ENCODE measurements at regions not wholly inside any gene's neighbourhood (a gene's known extent, or its start where the extent isn't known, plus 50 kb on each side); places are given as distances from the start of the nearest gene placed in this dataset.

- no peak overlapping the region for H2AFZ ChIP-seq (ENCODE audit: low read length)
- no peaks in the 10 kb centered on the region for H3K9me3 ChIP-seq (replicated peaks; ENCODE audit: insufficient read depth, low read length)
- H4K20me1 ChIP-seq (ENCODE audit: insufficient read depth, low read length) = no peaks in the 10 kb centered on the region
- no peak for TF ChIP-seq EZH2 (optimal IDR thresholded peaks at IDR 0.05; ENCODE audit: low read depth, low read length)
- no peak for TF ChIP-seq EZH2phosphoT487 (IDR thresholded peaks at IDR 0.05; ENCODE audit: low read length)
- TF ChIP-seq CTCF (IDR thresholded peaks at IDR 0.05; ENCODE audit: low read length) = no peak
- no peak overlapping the region for H3K4me2 ChIP-seq (ENCODE audit: low read depth, low read length)
- H3K79me2 ChIP-seq (ENCODE audit: low read length) = no peaks in the 10 kb centered on the region
- H3K9me2 ChIP-seq (replicated peaks; ENCODE audit: insufficient read depth, low read length) = no peaks in the 10 kb centered on the region
- no peak overlapping the region for H3K9ac ChIP-seq (ENCODE audit: low read length)
- H3K4me1 ChIP-seq (ENCODE audit: low read length) = no peaks in the 10 kb centered on the region
- no peak overlapping the region for H3K4me3 ChIP-seq (ENCODE audit: low read length)
- no peaks in the 10 kb centered on the region for H3K36me3 ChIP-seq (replicated peaks; ENCODE audit: insufficient read depth, low read length)
- no peaks in the 10 kb centered on the region for H3F3A ChIP-seq (ENCODE audit: insufficient read depth, low read length)
- no peak for DNase-seq
- H3K27me3 ChIP-seq (replicated peaks; ENCODE audit: insufficient read depth, low read length) = no peaks in the 10 kb centered on the region
- H3K27ac ChIP-seq (ENCODE audit: low read length) = no peak overlapping the region
Measured at GRCh38 chrX:16386126-16386525, 218.8 kb downstream of the MAGEB17 start.

GRCh38 chrX:16392597-16392996 is 225.3 kb downstream of the MAGEB17 start:
- no peak overlapping the region for H3K27ac ChIP-seq (ENCODE audit: low read length)
- no peaks in the 10 kb centered on the region for H3K79me2 ChIP-seq (ENCODE audit: low read length)
- H3K4me1 ChIP-seq (ENCODE audit: low read length) = no peaks in the 10 kb centered on the region
- no peaks in the 10 kb centered on the region for H3F3A ChIP-seq (ENCODE audit: insufficient read depth, low read length)
- H3K4me2 ChIP-seq (ENCODE audit: low read depth, low read length) = no peak overlapping the region
- H3K36me3 ChIP-seq (replicated peaks; ENCODE audit: insufficient read depth, low read length) = no peaks in the 10 kb centered on the region
- H3K9me3 ChIP-seq (replicated peaks; ENCODE audit: insufficient read depth, low read length) = no peaks in the 10 kb centered on the region
- no peaks in the 10 kb centered on the region for H4K20me1 ChIP-seq (ENCODE audit: insufficient read depth, low read length)
- no peak for DNase-seq
- H2AFZ ChIP-seq (ENCODE audit: low read length) = no peak overlapping the region
- H3K27me3 ChIP-seq (replicated peaks; ENCODE audit: insufficient read depth, low read length) = no peaks in the 10 kb centered on the region
- H3K9ac ChIP-seq (ENCODE audit: low read length) = no peak overlapping the region
- H3K9me2 ChIP-seq (replicated peaks; ENCODE audit: insufficient read depth, low read length) = no peaks in the 10 kb centered on the region
- no peak overlapping the region for H3K4me3 ChIP-seq (ENCODE audit: low read length)
- no peak for TF ChIP-seq CTCF (IDR thresholded peaks at IDR 0.05; ENCODE audit: low read length)
- TF ChIP-seq EZH2 (optimal IDR thresholded peaks at IDR 0.05; ENCODE audit: low read depth, low read length) = no peak
- no peak for TF ChIP-seq EZH2phosphoT487 (IDR thresholded peaks at IDR 0.05; ENCODE audit: low read length)

GRCh38 chrX:16394290-16394689 is 227.0 kb downstream of the MAGEB17 start:
- no peaks in the 10 kb centered on the region for H4K20me1 ChIP-seq (ENCODE audit: insufficient read depth, low read length)
- no peaks in the 10 kb centered on the region for H3K36me3 ChIP-seq (replicated peaks; ENCODE audit: insufficient read depth, low read length)
- H3K9ac ChIP-seq (ENCODE audit: low read length) = no peak overlapping the region
- no peaks in the 10 kb centered on the region for H3K9me3 ChIP-seq (replicated peaks; ENCODE audit: insufficient read depth, low read length)
- no peak overlapping the region for H2AFZ ChIP-seq (ENCODE audit: low read length)
- no peaks in the 10 kb centered on the region for H3K27me3 ChIP-seq (replicated peaks; ENCODE audit: insufficient read depth, low read length)
- no peaks in the 10 kb centered on the region for H3F3A ChIP-seq (ENCODE audit: insufficient read depth, low read length)
- no peaks in the 10 kb centered on the region for H3K4me1 ChIP-seq (ENCODE audit: low read length)
- H3K27ac ChIP-seq (ENCODE audit: low read length) = no peak overlapping the region
- H3K4me2 ChIP-seq (ENCODE audit: low read depth, low read length) = no peak overlapping the region
- TF ChIP-seq EZH2 (optimal IDR thresholded peaks at IDR 0.05; ENCODE audit: low read depth, low read length) (no peak), EZH2phosphoT487 (IDR thresholded peaks at IDR 0.05; ENCODE audit: low read length) (no peak), CTCF (IDR thresholded peaks at IDR 0.05; ENCODE audit: low read length) (no peak)
- H3K9me2 ChIP-seq (replicated peaks; ENCODE audit: insufficient read depth, low read length) = no peaks in the 10 kb centered on the region
- H3K79me2 ChIP-seq (ENCODE audit: low read length) = no peaks in the 10 kb centered on the region
- no peak overlapping the region for H3K4me3 ChIP-seq (ENCODE audit: low read length)
- no peak for DNase-seq
